Activated CD4-positive, alpha-beta T cell treated with anti-CD3 and anti-CD28 coated beads, Interleukin-2, amount 10 ng/mL, durations not matched to agents 24 days and 14 days (primary cell): ENCODE measurements at regions not wholly inside any gene's neighbourhood (a gene's known extent, or its start where the extent isn't known, plus 50 kb on each side); places are given as distances from the start of the nearest gene placed in this dataset.

Experiments used
- DNase-seq: peaks from one replicate; pipeline ENCODE4 v3.0.0; 2022
- H3K27ac Mint-ChIP-seq: one replicate; pipeline ENCODE4 v1.8.0; 2022; ENCODE audit warnings: mild to moderate bottlenecking, mixed read lengths
- H3K27me3 Mint-ChIP-seq: one replicate; pipeline ENCODE4 v1.8.0; 2022; ENCODE audit warnings: mixed read lengths
- H3K36me3 Mint-ChIP-seq: one replicate; pipeline ENCODE4 v1.8.0; 2022; ENCODE audit warnings: low read depth, mild to moderate bottlenecking, mixed read lengths
- H3K4me1 Mint-ChIP-seq: one replicate; pipeline ENCODE4 v1.8.0; 2021; ENCODE audit warnings: mixed read lengths
- H3K4me3 Mint-ChIP-seq: one replicate; pipeline ENCODE4 v1.8.0; 2022; ENCODE audit warnings: mild to moderate bottlenecking, moderate library complexity, mixed read lengths
- H3K9me3 Mint-ChIP-seq: one replicate; pipeline ENCODE4 v1.8.0; 2021; ENCODE audit warnings: mixed read lengths
- intact Hi-C: fragments of 100-400 bp; cut with micrococcal nuclease; formaldehyde crosslinking; loops from one replicate; pipeline ENCODE4 v1.15.1; 2023

GRCh38 chrX:100512471-100512870 is 72.3 kb upstream of the TNMD start:
- Mint-ChIP-seq H3K9me3 (no peaks in the 10 kb centered on the region), H3K4me1 (no peaks in the 10 kb centered on the region), H3K4me3 (no peak overlapping the region), H3K27me3 (no peaks in the 10 kb centered on the region), H3K36me3 (no peaks in the 10 kb centered on the region), H3K27ac (no peak overlapping the region)
- intact Hi-C loops, result loop anchor here (2.0 to 5.0 kb wide), 2 partner anchors 124 to 255 kb away; partner anchors contain the start of gene TSPAN6
- no peak for DNase-seq

GRCh38 chrX:100494646-100495370 is 84.7 kb upstream of the PCDH19 start:
- Mint-ChIP-seq H3K27me3 (no peaks in the 10 kb centered on the region), H3K4me1 (no peaks in the 10 kb centered on the region), H3K36me3 (no peaks in the 10 kb centered on the region), H3K4me3 (no peak overlapping the region), H3K27ac (no peak overlapping the region), H3K9me3 (no peaks in the 10 kb centered on the region)
- intact Hi-C loops, result no loop called here
- DNase-seq, result no peak

GRCh38 chrX:100491174-100491573 is 81.1 kb upstream of the PCDH19 start:
- H3K4me1 Mint-ChIP-seq, result no peaks in the 10 kb centered on the region
- no peak overlapping the region for H3K27ac Mint-ChIP-seq
- DNase-seq, result no peak
- no peaks in the 10 kb centered on the region for H3K27me3 Mint-ChIP-seq
- intact Hi-C loops, result no loop called here
- no peak overlapping the region for H3K4me3 Mint-ChIP-seq
- H3K36me3 Mint-ChIP-seq, result no peaks in the 10 kb centered on the region
- H3K9me3 Mint-ChIP-seq, result no peaks in the 10 kb centered on the region

GRCh38 chrX:100487795-100488194 is 77.7 kb upstream of the PCDH19 start:
- no peaks in the 10 kb centered on the region for H3K27me3 Mint-ChIP-seq
- no peaks in the 10 kb centered on the region for H3K36me3 Mint-ChIP-seq
- H3K27ac Mint-ChIP-seq, result no peak overlapping the region
- H3K4me1 Mint-ChIP-seq, result no peaks in the 10 kb centered on the region
- H3K4me3 Mint-ChIP-seq, result no peak overlapping the region
- intact Hi-C loops, result no loop called here
- H3K9me3 Mint-ChIP-seq, result no peaks in the 10 kb centered on the region
- DNase-seq, result no peak

- H3K27me3 Mint-ChIP-seq, result no peaks in the 10 kb centered on the region
- H3K4me1 Mint-ChIP-seq, result no peaks in the 10 kb centered on the region
- no peaks in the 10 kb centered on the region for H3K9me3 Mint-ChIP-seq
- intact Hi-C loops, result no loop called here
- no peak overlapping the region for H3K4me3 Mint-ChIP-seq
- DNase-seq, result no peak
- H3K27ac Mint-ChIP-seq, result no peak overlapping the region
- H3K36me3 Mint-ChIP-seq, result no peaks in the 10 kb centered on the region
Measured at GRCh38 chrX:100484971-100485370, 74.9 kb upstream of the PCDH19 start.

- Mint-ChIP-seq H3K27ac (no peak overlapping the region), H3K4me3 (no peak overlapping the region), H3K9me3 (no peaks in the 10 kb centered on the region), H3K27me3 (no peaks in the 10 kb centered on the region), H3K36me3 (no peaks in the 10 kb centered on the region), H3K4me1 (no peaks in the 10 kb centered on the region)
- intact Hi-C loops, result no loop called here
- DNase-seq, result no peak
Measured at GRCh38 chrX:100479329-100479728, 69.3 kb upstream of the PCDH19 start.

GRCh38 chrX:100478714-100479306 is 68.7 kb upstream of the PCDH19 start:
- H3K36me3 Mint-ChIP-seq, result no peaks in the 10 kb centered on the region
- no peaks in the 10 kb centered on the region for H3K27me3 Mint-ChIP-seq
- H3K4me3 Mint-ChIP-seq, result no peak overlapping the region
- H3K9me3 Mint-ChIP-seq, result no peaks in the 10 kb centered on the region
- no peaks in the 10 kb centered on the region for H3K4me1 Mint-ChIP-seq
- no peak for DNase-seq
- intact Hi-C loops, result no loop called here
- no peak overlapping the region for H3K27ac Mint-ChIP-seq

GRCh38 chrX:100477958-100478357 is 67.9 kb upstream of the PCDH19 start:
- no peaks in the 10 kb centered on the region for H3K9me3 Mint-ChIP-seq
- no peaks in the 10 kb centered on the region for H3K4me1 Mint-ChIP-seq
- intact Hi-C loops, result no loop called here
- no peak overlapping the region for H3K27ac Mint-ChIP-seq
- no peaks in the 10 kb centered on the region for H3K36me3 Mint-ChIP-seq
- no peak for DNase-seq
- H3K4me3 Mint-ChIP-seq, result no peak overlapping the region
- no peaks in the 10 kb centered on the region for H3K27me3 Mint-ChIP-seq

GRCh38 chrX:100477467-100477866 is 67.4 kb upstream of the PCDH19 start:
- H3K36me3 Mint-ChIP-seq, result no peaks in the 10 kb centered on the region
- no peak for DNase-seq
- no peak overlapping the region for H3K4me3 Mint-ChIP-seq
- no peaks in the 10 kb centered on the region for H3K27me3 Mint-ChIP-seq
- no peak overlapping the region for H3K27ac Mint-ChIP-seq
- H3K9me3 Mint-ChIP-seq, result no peaks in the 10 kb centered on the region
- H3K4me1 Mint-ChIP-seq, result no peaks in the 10 kb centered on the region
- intact Hi-C loops, result no loop called here
